MM.1S (cell line): ENCODE measurements at regions not wholly inside any gene's neighbourhood (a gene's known extent, or its start where the extent isn't known, plus 50 kb on each side); places are given as distances from the start of the nearest gene placed in this dataset.

Source experiments
- EZH2phosphoT487 ChIP-seq: fragments of 300-600 bp; sonication (generic); IDR thresholded peaks from 2 replicates; pipeline ENCODE4 v1.6.1; 2018; ENCODE audit warnings: antibody characterized with exemption, low read length
- TF ChIP-seq, protein P1 (sequence below): fragments of 300-600 bp; sonication (generic); IDR thresholded peaks from 2 replicates; pipeline ENCODE4 v1.5.1; 2016; ENCODE audit warnings: antibody characterized with exemption, low read length, mixed read lengths

DNA sequence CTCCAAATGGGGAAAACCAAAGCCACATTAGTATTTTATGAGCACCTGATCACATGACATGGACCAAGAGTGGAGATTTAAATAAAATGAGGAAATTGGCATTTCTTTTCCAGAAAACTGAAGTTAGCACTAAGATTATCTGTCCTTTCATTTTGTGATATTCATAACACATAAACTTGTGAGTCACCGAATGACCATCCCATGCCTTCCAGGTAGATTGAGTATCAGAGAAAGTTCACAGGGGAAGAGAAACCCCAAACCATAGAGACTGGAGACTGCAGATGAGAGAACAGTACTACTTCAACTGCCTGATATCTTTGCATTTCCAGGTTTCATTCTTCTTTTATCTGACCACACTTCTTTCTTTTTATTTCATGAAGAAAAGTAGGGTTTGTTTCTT lies 176.3 kb upstream of the LRP1B start:
- TF ChIP-seq, protein P1, sequence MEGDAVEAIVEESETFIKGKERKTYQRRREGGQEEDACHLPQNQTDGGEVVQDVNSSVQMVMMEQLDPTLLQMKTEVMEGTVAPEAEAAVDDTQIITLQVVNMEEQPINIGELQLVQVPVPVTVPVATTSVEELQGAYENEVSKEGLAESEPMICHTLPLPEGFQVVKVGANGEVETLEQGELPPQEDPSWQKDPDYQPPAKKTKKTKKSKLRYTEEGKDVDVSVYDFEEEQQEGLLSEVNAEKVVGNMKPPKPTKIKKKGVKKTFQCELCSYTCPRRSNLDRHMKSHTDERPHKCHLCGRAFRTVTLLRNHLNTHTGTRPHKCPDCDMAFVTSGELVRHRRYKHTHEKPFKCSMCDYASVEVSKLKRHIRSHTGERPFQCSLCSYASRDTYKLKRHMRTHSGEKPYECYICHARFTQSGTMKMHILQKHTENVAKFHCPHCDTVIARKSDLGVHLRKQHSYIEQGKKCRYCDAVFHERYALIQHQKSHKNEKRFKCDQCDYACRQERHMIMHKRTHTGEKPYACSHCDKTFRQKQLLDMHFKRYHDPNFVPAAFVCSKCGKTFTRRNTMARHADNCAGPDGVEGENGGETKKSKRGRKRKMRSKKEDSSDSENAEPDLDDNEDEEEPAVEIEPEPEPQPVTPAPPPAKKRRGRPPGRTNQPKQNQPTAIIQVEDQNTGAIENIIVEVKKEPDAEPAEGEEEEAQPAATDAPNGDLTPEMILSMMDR, result no peak
- no peak for TF ChIP-seq EZH2phosphoT487
